ENCODE measurements at regions not wholly inside any gene's neighbourhood (a gene's known extent, or its start where the extent isn't known, plus 50 kb on each side); places are given as distances from the start of the nearest gene placed in this dataset.

- no peaks in the 10 kb centered on the region for H3K9me3 ChIP-seq
- H3K36me3 ChIP-seq: no peaks in the 10 kb centered on the region
- no peak overlapping the region for H3K4me3 ChIP-seq
- H3K27me3 ChIP-seq (replicated peaks; ENCODE audit: insufficient read depth): no peaks in the 10 kb centered on the region
- no peaks in the 10 kb centered on the region for H3K4me1 ChIP-seq (ENCODE audit: control insufficient read depth in 1 of 2, low read depth in 2 of 2)
- TF ChIP-seq CTCF (IDR thresholded peaks at IDR 0.05): no peak
- no peak overlapping the region for H3K27ac ChIP-seq
- ATAC-seq (ENCODE audit: insufficient number of reproducible peaks, low FRiP score, low read depth) (no peak), DNase-seq (ENCODE audit: low spot score) (no peak)
These were observed 84.9 kb downstream of the ZNF365 start for GRCh38 chr10:62459072-62459471.

- no peak overlapping the region for H3K27ac ChIP-seq
- no peaks in the 10 kb centered on the region for H3K27me3 ChIP-seq (replicated peaks; ENCODE audit: insufficient read depth)
- no peak for TF ChIP-seq CTCF (IDR thresholded peaks at IDR 0.05)
- ATAC-seq (ENCODE audit: insufficient number of reproducible peaks, low FRiP score, low read depth): no peak
- DNase-seq (ENCODE audit: low spot score): no peak
- H3K4me3 ChIP-seq: no peak overlapping the region
- H3K9me3 ChIP-seq: no peaks in the 10 kb centered on the region
- H3K4me1 ChIP-seq (ENCODE audit: control insufficient read depth in 1 of 2, low read depth in 2 of 2): no peaks in the 10 kb centered on the region
- no peaks in the 10 kb centered on the region for H3K36me3 ChIP-seq
These were observed 85.3 kb downstream of the ZNF365 start for GRCh38 chr10:62459500-62459899.

GRCh38 chr10:62460393-62460792 lies 86.2 kb downstream of the ZNF365 start:
- Histone ChIP-seq H3K27ac (no peak overlapping the region), H3K4me1 (ENCODE audit: control insufficient read depth in 1 of 2, low read depth in 2 of 2) (no peaks in the 10 kb centered on the region), H3K36me3 (no peaks in the 10 kb centered on the region), H3K27me3 (replicated peaks; ENCODE audit: insufficient read depth) (no peaks in the 10 kb centered on the region), H3K4me3 (no peak overlapping the region), H3K9me3 (no peaks in the 10 kb centered on the region)
- TF ChIP-seq CTCF (IDR thresholded peaks at IDR 0.05): no peak
- ATAC-seq (ENCODE audit: insufficient number of reproducible peaks, low FRiP score, low read depth) (no peak), DNase-seq (ENCODE audit: low spot score) (no peak)

- H3K9me3 ChIP-seq: no peaks in the 10 kb centered on the region
- H3K4me3 ChIP-seq: no peak overlapping the region
- H3K27me3 ChIP-seq (replicated peaks; ENCODE audit: insufficient read depth): no peaks in the 10 kb centered on the region
- H3K4me1 ChIP-seq (ENCODE audit: control insufficient read depth in 1 of 2, low read depth in 2 of 2): no peaks in the 10 kb centered on the region
- TF ChIP-seq CTCF (IDR thresholded peaks at IDR 0.05): no peak
- DNase-seq (ENCODE audit: low spot score) (no peak), ATAC-seq (ENCODE audit: insufficient number of reproducible peaks, low FRiP score, low read depth) (no peak)
- no peak overlapping the region for H3K27ac ChIP-seq
- no peaks in the 10 kb centered on the region for H3K36me3 ChIP-seq
These were observed 87.0 kb downstream of the ZNF365 start for GRCh38 chr10:62461120-62461519.

GRCh38 chr10:62462461-62462860 lies 88.3 kb downstream of the ZNF365 start:
- H3K9me3 ChIP-seq: no peaks in the 10 kb centered on the region
- no peaks in the 10 kb centered on the region for H3K4me1 ChIP-seq (ENCODE audit: control insufficient read depth in 1 of 2, low read depth in 2 of 2)
- no peak overlapping the region for H3K27ac ChIP-seq
- ATAC-seq (ENCODE audit: insufficient number of reproducible peaks, low FRiP score, low read depth): no peak
- H3K4me3 ChIP-seq: no peak overlapping the region
- no peaks in the 10 kb centered on the region for H3K27me3 ChIP-seq (replicated peaks; ENCODE audit: insufficient read depth)
- no peaks in the 10 kb centered on the region for H3K36me3 ChIP-seq
- no peak for DNase-seq (ENCODE audit: low spot score)
- TF ChIP-seq CTCF (IDR thresholded peaks at IDR 0.05): no peak

All from thoracic aorta (tissue), 2 donors.